Right atrium auricular region (tissue), 2 donors: ENCODE measurements at regions not wholly inside any gene's neighbourhood (a gene's known extent, or its start where the extent isn't known, plus 50 kb on each side); places are given as distances from the start of the nearest gene placed in this dataset.

Experiments
- DNase-seq: peaks from one replicate; pipeline ENCODE4 v3.0.0-alpha.2; 2019; ENCODE audit warnings: low spot score
- H3K27ac ChIP-seq, 2 donors: fragments of 200-600 bp; sonication (generic); 1 replicate in 1 of 2; 2 replicates in 1 of 2; pipeline ENCODE4 v1.5.1; 2016 to 2019
- H3K27me3 ChIP-seq, 2 donors: fragments of 200-600 bp; sonication (generic); one replicate each; pipeline versions ENCODE4 v1.5.1 to v1.6.0; 2017 to 2019
- H3K36me3 ChIP-seq: fragments of 200-600 bp; sonication (generic); one replicate; pipeline ENCODE4 v1.5.1; 2016
- H3K4me1 ChIP-seq, 2 donors: fragments of 200-600 bp; sonication (generic); one replicate each; pipeline versions ENCODE4 v1.5.1 to v1.6.0; 2017 to 2019
- H3K4me3 ChIP-seq, 2 donors: fragments of 200-600 bp; sonication (generic); 1 replicate in 1 of 2; 2 replicates in 1 of 2; pipeline ENCODE4 v1.5.1; 2017 to 2019; ENCODE audit warnings: mild to moderate bottlenecking in 1 of 2, moderate library complexity in 1 of 2
- H3K9me3 ChIP-seq, 2 donors: fragments of 200-600 bp; sonication (generic); one replicate each; pipeline ENCODE4 v1.5.1; 2019
- CTCF ChIP-seq, 2 donors: fragments of 200-600 bp; sonication (generic); IDR thresholded peaks; one replicate each; pipeline ENCODE4 v1.5.1; 2019; ENCODE audit warnings: antibody characterized with exemption in 2 of 2

DNA sequence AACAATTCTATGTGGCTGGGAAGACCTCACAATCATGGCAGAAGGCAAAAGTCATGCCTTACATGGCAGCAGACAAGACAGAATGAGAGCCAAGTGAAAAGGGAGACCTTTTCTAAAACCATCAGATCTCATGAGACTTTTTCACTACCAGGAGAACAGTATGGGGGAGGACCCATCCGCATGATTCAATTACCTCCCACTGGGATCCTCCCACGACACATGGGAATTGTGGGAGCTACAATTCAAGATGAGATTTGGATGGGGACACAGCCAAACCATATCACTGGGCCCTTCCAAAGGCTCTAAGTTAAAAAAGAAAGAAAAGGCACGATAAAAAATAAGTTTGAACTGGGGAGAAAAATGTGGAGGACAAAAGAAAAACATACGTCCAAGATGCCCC lies 406.9 kb upstream of the CDH4 start:
- no peak overlapping the region for H3K4me3 ChIP-seq
- no peak for DNase-seq
- no peaks in the 10 kb centered on the region for H3K36me3 ChIP-seq
- no peaks in the 10 kb centered on the region for H3K27me3 ChIP-seq
- H3K27ac ChIP-seq: no peak overlapping the region
- no peaks in the 10 kb centered on the region for H3K4me1 ChIP-seq
- TF ChIP-seq CTCF (IDR thresholded peaks at IDR 0.05): no peak
- H3K9me3 ChIP-seq: no peaks in the 10 kb centered on the region

DNA sequence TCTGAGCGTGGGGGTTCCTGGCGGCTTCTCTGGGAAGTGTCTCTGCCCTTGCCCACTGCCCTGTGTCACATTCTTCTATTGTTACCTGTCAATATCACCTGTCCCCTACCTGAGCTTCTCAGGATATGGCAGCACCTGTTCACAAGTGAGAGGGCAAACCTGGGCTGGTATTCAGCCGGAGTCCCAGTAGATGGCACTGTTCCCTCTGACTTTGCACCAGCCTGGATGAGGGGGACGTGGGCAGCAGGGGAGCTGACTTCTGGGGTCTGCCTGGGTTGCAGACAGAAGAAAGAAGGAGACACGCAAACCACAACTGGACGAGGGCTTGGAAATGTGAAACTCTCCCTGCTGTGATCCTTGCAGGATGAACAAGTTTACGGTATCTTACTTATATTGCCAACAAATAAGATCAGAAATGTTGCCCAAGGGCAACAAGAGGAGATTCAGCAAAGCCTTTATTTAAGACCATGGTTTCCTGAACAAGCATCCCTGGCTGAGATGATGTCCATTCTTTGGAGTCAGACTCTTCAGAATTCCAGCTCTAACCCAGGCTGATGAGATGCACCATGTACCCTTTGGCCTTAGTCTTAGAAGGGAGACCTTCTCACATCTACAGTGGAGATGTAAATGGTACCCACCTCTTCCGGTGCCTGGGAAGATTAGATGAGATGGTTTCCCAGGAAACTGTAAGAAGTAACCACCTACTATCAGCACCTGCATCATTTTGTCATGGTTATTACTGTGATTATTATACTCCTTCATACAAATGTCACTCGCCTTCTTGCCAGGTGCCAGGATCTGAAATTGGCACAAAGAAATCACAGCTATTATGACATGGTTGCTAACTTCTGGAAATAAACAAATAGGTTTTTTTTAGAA lies 400.0 kb upstream of the CDH4 start:
- Histone ChIP-seq H3K27me3 (no peaks in the 10 kb centered on the region), H3K36me3 (no peaks in the 10 kb centered on the region), H3K4me3 (no peak overlapping the region), H3K9me3 (no peaks in the 10 kb centered on the region), H3K27ac (no peak overlapping the region), H3K4me1 (no peaks in the 10 kb centered on the region)
- TF ChIP-seq CTCF (IDR thresholded peaks at IDR 0.05): peak in 1 of 2 donors; percentile 48
- DNase-seq: no peak

DNA sequence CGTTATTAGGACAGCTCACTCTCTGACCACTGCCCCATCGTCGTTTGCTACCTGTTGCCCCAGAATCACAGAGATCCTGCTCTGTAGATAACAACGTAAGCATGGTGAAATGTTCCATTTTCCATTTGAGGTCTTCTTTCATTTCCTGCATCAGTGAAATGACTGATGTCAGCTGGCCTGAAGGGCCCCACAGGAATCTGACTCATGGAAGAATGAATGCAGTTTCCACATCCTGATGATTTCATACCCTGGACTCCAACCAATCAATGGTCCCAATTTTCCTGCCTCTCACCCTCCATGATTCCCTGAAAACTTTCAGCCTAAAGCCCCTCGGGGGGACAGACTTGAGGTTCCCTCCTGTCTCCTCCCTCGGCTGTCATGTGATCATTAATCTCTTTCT lies 394.4 kb upstream of the CDH4 start:
- Histone ChIP-seq H3K36me3 (no peaks in the 10 kb centered on the region), H3K4me1 (no peaks in the 10 kb centered on the region), H3K27ac (no peak overlapping the region), H3K27me3 (no peaks in the 10 kb centered on the region), H3K4me3 (no peak overlapping the region), H3K9me3 (no peaks in the 10 kb centered on the region)
- DNase-seq: no peak
- TF ChIP-seq CTCF (IDR thresholded peaks at IDR 0.05): no peak

DNA sequence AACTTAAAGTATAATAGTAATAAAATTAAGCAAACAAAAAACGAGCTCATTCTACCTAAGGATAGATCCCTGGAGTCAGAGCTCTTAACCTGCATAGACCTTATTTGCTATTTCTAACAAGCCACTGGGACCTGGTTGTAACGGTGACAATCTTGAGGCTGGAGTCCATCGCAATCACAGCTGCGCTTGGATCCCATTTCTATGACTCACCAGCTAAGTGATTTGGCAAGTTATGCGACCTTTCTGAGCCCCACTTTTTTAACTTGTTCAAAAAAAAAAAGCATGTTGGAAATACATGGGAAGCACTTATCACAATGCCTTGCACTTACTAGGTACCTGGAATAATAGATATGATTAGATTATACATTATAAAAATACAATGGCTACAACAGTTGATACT lies 389.5 kb upstream of the CDH4 start:
- Histone ChIP-seq H3K27ac (no peak overlapping the region), H3K36me3 (no peaks in the 10 kb centered on the region), H3K4me1 (no peaks in the 10 kb centered on the region), H3K4me3 (no peak overlapping the region), H3K9me3 (no peaks in the 10 kb centered on the region), H3K27me3 (no peaks in the 10 kb centered on the region)
- TF ChIP-seq CTCF (IDR thresholded peaks at IDR 0.05): no peak
- DNase-seq: no peak

GRCh38 chr20:60863548-60863947 lies 388.5 kb upstream of the CDH4 start:
- H3K9me3 ChIP-seq: no peaks in the 10 kb centered on the region

More at GRCh38 chr20:60863548-60863947, 388.5 kb upstream of the CDH4 start:
- Histone ChIP-seq H3K4me3 (no peak overlapping the region), H3K27ac (no peak overlapping the region), H3K4me1 (no peaks in the 10 kb centered on the region), H3K27me3 (no peaks in the 10 kb centered on the region), H3K36me3 (no peaks in the 10 kb centered on the region)
- TF ChIP-seq CTCF (IDR thresholded peaks at IDR 0.05): no peak
- no peak for DNase-seq
